MM.1S (cell line): ENCODE measurements at regions not wholly inside any gene's neighbourhood (a gene's known extent, or its start where the extent isn't known, plus 50 kb on each side); places are given as distances from the start of the nearest gene placed in this dataset.

Experiments used
- CTCF ChIP-seq: fragments of 300-600 bp; sonication (generic); IDR thresholded peaks from 2 replicates; pipeline ENCODE4 v1.5.1; 2016; ENCODE audit warnings: antibody characterized with exemption, low read length, mixed read lengths
- EZH2 ChIP-seq: fragments of 300-600 bp; sonication (generic); optimal IDR thresholded peaks from 2 replicates; pipeline ENCODE3; 2017; ENCODE audit warnings: low read depth, mild to moderate bottlenecking, antibody characterized with exemption, low read length, mixed read lengths
- EZH2phosphoT487 ChIP-seq: fragments of 300-600 bp; sonication (generic); IDR thresholded peaks from 2 replicates; pipeline ENCODE4 v1.6.1; 2018; ENCODE audit warnings: antibody characterized with exemption, low read length

- no peak for TF ChIP-seq CTCF
- TF ChIP-seq EZH2phosphoT487: no peak
- TF ChIP-seq EZH2: no peak
Measured at GRCh38 chr1:5389101-5389885, 602.9 kb downstream of the NPHP4 start.
